H1 (cell line): ENCODE measurements at regions not wholly inside any gene's neighbourhood (a gene's known extent, or its start where the extent isn't known, plus 50 kb on each side); places are given as distances from the start of the nearest gene placed in this dataset.

ENCODE experiments used
- CTCF ChIA-PET: fragments of 300-600 bp; sonication (Branson Sonifier 250); formaldehyde crosslinking; loops from one replicate; lab custom pipeline; 2021; ENCODE audit not compliant: partially characterized antibody; lab: Charles Lee
- POLR2A ChIA-PET: fragments of 300-600 bp; sonication (Branson Sonifier 250); formaldehyde crosslinking; loops from one replicate; lab custom pipeline; 2021; ENCODE audit warnings: inconsistent platforms; ENCODE audit not compliant: partially characterized antibody; lab: Charles Lee
- DNase-seq, 2 experiments: peaks; one replicate each; pipeline versions ENCODE4 v3.0.0 to v3.0.0-alpha.2; 2010 to 2022; ENCODE audit warnings: low spot score in 2 of 2, low read depth in 1 of 2, mixed read lengths in 1 of 2
- FAIRE-seq: peaks from 2 replicates; lab custom pipeline; 2011; peaks lifted over from hg19 to GRCh38; lab: Jason Lieb, UNC
- H2AFZ ChIP-seq: 2 replicates; pipeline ENCODE4 v1.8.1; 2012; ENCODE audit warnings: low read length, inconsistent platforms
- H2AK5ac ChIP-seq: 2 replicates; pipeline ENCODE4 v1.6.1; 2013; ENCODE audit warnings: low read depth, low read length
- H2BK120ac ChIP-seq: replicated peaks from 2 replicates; pipeline ENCODE3; 2013; ENCODE audit warnings: low read depth, low read length, inconsistent platforms
- H2BK12ac ChIP-seq: 2 replicates; pipeline ENCODE4 v1.6.1; 2013; ENCODE audit warnings: low read depth, low read length
- H2BK15ac ChIP-seq: 2 replicates; pipeline ENCODE4 v1.6.1; 2013; ENCODE audit warnings: low read length
- H2BK20ac ChIP-seq: 2 replicates; pipeline ENCODE4 v1.6.1; 2013; ENCODE audit warnings: low read length
- H2BK5ac ChIP-seq: 2 replicates; pipeline ENCODE4 v1.6.1; 2013; ENCODE audit warnings: low read depth, low read length
- H3K14ac ChIP-seq: 2 replicates; pipeline ENCODE4 v1.6.1; 2013; ENCODE audit warnings: inconsistent platforms; ENCODE audit not compliant: insufficient read length
- H3K18ac ChIP-seq: 2 replicates; pipeline ENCODE4 v1.6.1; 2013; ENCODE audit warnings: low read length; ENCODE audit errors: extremely low read depth
- H3K23ac ChIP-seq: 2 replicates; pipeline ENCODE4 v1.6.1; 2013; ENCODE audit warnings: inconsistent platforms; ENCODE audit not compliant: insufficient read length
- H3K23me2 ChIP-seq: 2 replicates; pipeline ENCODE4 v1.6.1; 2013; ENCODE audit warnings: low read depth, low read length
- H3K27ac ChIP-seq: 2 replicates; pipeline ENCODE4 v1.6.1; 2011; ENCODE audit warnings: low read depth, low read length, inconsistent platforms
- H3K27me3 ChIP-seq, 4 experiments: replicated peaks in 1 of 4; 1 replicate in 1 of 4; 2 replicates in 3 of 4; pipeline versions ENCODE4 v1.6.1 to v1.8.1; 2011 to 2013; ENCODE audit warnings: low read length in 3 of 4, mild to moderate bottlenecking in 3 of 4, inconsistent platforms in 2 of 4, mixed read lengths in 2 of 4, moderate library complexity in 1 of 4; ENCODE audit not compliant: control insufficient read depth in 3 of 4, insufficient read depth in 3 of 4; ENCODE audit errors: extremely low read depth in 1 of 4
- H3K36me3 ChIP-seq, 4 experiments: 2 replicates each; pipeline versions ENCODE4 v1.6.1 to v1.8.1; 2011 to 2013; ENCODE audit warnings: mild to moderate bottlenecking in 4 of 4, low read length in 3 of 4, moderate library complexity in 2 of 4, control low read depth in 1 of 4, inconsistent platforms in 1 of 4; ENCODE audit not compliant: insufficient read depth in 4 of 4, control insufficient read depth in 2 of 4
- H3K4ac ChIP-seq: replicated peaks from 2 replicates; pipeline ENCODE3; 2013; ENCODE audit warnings: low read length, low read depth, mixed read lengths, inconsistent platforms; ENCODE audit not compliant: insufficient read length
- H3K4me1 ChIP-seq, 4 experiments: replicated peaks in 1 of 4; 1 replicate in 1 of 4; 2 replicates in 3 of 4; pipeline versions ENCODE4 v1.6.1 to v1.8.1; 2011 to 2013; ENCODE audit warnings: low read length in 3 of 4, inconsistent platforms in 2 of 4, mixed read lengths in 1 of 4; ENCODE audit not compliant: insufficient read depth in 4 of 4, control insufficient read depth in 3 of 4
- H3K4me2 ChIP-seq, 2 experiments: 2 replicates each; pipeline versions ENCODE4 v1.6.1 to v1.8.1; 2011 to 2013; ENCODE audit warnings: low read depth in 2 of 2, low read length in 2 of 2, control low read depth in 1 of 2, inconsistent platforms in 1 of 2, mild to moderate bottlenecking in 1 of 2; ENCODE audit not compliant: insufficient read depth in 1 of 2
- H3K4me3 ChIP-seq, 4 experiments: fragments of 200-600, 300-600 bp in 1 of 4; sonication (generic), shearing (Covaris generic), sonication (Bioruptor Twin) in 1 of 4; 2 replicates each; pipeline versions ENCODE4 v1.5.1 to v1.8.1; 2011 to 2016; ENCODE audit warnings: low read length in 4 of 4, low read depth in 3 of 4, control low read depth in 2 of 4, inconsistent platforms in 2 of 4, mild to moderate bottlenecking in 2 of 4, mixed read lengths in 1 of 4, moderate library complexity in 1 of 4; ENCODE audit not compliant: insufficient read depth in 2 of 4; ENCODE audit errors: extremely low read depth in 1 of 4
- H3K56ac ChIP-seq: replicated peaks from 2 replicates; pipeline ENCODE3; 2013; ENCODE audit warnings: low read depth, mild to moderate bottlenecking, mixed read lengths, low read length, inconsistent platforms; ENCODE audit not compliant: insufficient read length
- H3K79me1 ChIP-seq: 2 replicates; pipeline ENCODE4 v1.6.1; 2013; ENCODE audit warnings: low read depth, low read length, control low read depth
- H3K79me2 ChIP-seq, 2 experiments: 2 replicates each; pipeline versions ENCODE4 v1.6.1 to v1.8.1; 2012 to 2013; ENCODE audit warnings: low read length in 2 of 2, mild to moderate bottlenecking in 2 of 2, inconsistent platforms in 1 of 2; ENCODE audit not compliant: insufficient read depth in 2 of 2, control insufficient read depth in 1 of 2
- H3K9ac ChIP-seq, 4 experiments: replicated peaks in 1 of 4; 1 replicate in 1 of 4; 2 replicates in 3 of 4; pipeline versions ENCODE4 v1.6.1 to v1.8.1; 2011 to 2013; ENCODE audit warnings: low read depth in 3 of 4, low read length in 3 of 4, control low read depth in 2 of 4, mild to moderate bottlenecking in 2 of 4, moderate library complexity in 2 of 4, inconsistent platforms in 1 of 4; ENCODE audit errors: extremely low read depth in 1 of 4
- H3K9me3 ChIP-seq, 2 experiments: 2 replicates each; pipeline versions ENCODE4 v1.6.1 to v1.8.1; 2012 to 2013; ENCODE audit warnings: mild to moderate bottlenecking in 2 of 2, moderate library complexity in 2 of 2, control low read depth in 1 of 2, inconsistent platforms in 1 of 2, low read depth in 1 of 2, low read length in 1 of 2, mixed read lengths in 1 of 2; ENCODE audit not compliant: insufficient read depth in 2 of 2
- H4K20me1 ChIP-seq, 2 experiments: replicated peaks in 1 of 2; 2 replicates each; pipeline versions ENCODE3 to v1.8.1; 2011 to 2013; ENCODE audit warnings: inconsistent platforms in 2 of 2, low read length in 2 of 2, mild to moderate bottlenecking in 1 of 2; ENCODE audit not compliant: insufficient read depth in 2 of 2, control insufficient read depth in 1 of 2
- H4K5ac ChIP-seq: 2 replicates; pipeline ENCODE4 v1.6.1; 2013; ENCODE audit warnings: low read length, low read depth, mixed read lengths, inconsistent platforms; ENCODE audit not compliant: insufficient read length
- H4K8ac ChIP-seq: 2 replicates; pipeline ENCODE4 v1.8.0; 2013; ENCODE audit warnings: mild to moderate bottlenecking, moderate library complexity, low read length, inconsistent platforms; ENCODE audit not compliant: insufficient read depth; ENCODE audit errors: extremely low read depth
- H4K91ac ChIP-seq: replicated peaks from 2 replicates; pipeline ENCODE3; 2013; ENCODE audit warnings: low read length, mixed read lengths, inconsistent platforms; ENCODE audit not compliant: insufficient read length
- BCL11A ChIP-seq, 2 experiments: IDR thresholded peaks; one replicate each; pipeline ENCODE4 v1.6.1; 2011; ENCODE audit warnings: low read depth in 2 of 2, low read length in 2 of 2, mild to moderate bottlenecking in 2 of 2
- CHD2 ChIP-seq: IDR thresholded peaks from 2 replicates; pipeline ENCODE4 v1.6.1; 2012; ENCODE audit warnings: low read length, improper control_type of control experiment
- CTBP2 ChIP-seq: IDR thresholded peaks from 2 replicates; pipeline ENCODE4 v1.7.0; 2011; ENCODE audit warnings: borderline replicate concordance, mild to moderate bottlenecking, moderate library complexity, mixed read lengths, low read length; ENCODE audit not compliant: insufficient read depth, insufficient read length
- HDAC2 ChIP-seq, 2 experiments: fragments of 300-600 bp in 1 of 2; sonication (generic) in 1 of 2; IDR thresholded peaks; 2 replicates each; pipeline ENCODE4 v1.6.1; 2011 to 2012; ENCODE audit warnings: low read depth in 2 of 2, low read length in 2 of 2, mild to moderate bottlenecking in 2 of 2, moderate library complexity in 2 of 2, borderline replicate concordance in 1 of 2, inconsistent platforms in 1 of 2
- KDM1A ChIP-seq: fragments of 200-600, 300-600 bp; sonication (generic); IDR thresholded peaks from 2 replicates; pipeline ENCODE4 v1.7.1; 2016; ENCODE audit warnings: mild to moderate bottlenecking, low read length, borderline replicate concordance
- KDM5A ChIP-seq: fragments of 200-600 bp; IDR thresholded peaks from 2 replicates; pipeline ENCODE4 v1.7.1; 2012; ENCODE audit warnings: mild to moderate bottlenecking, low read length, inconsistent platforms, mixed read lengths
- NANOG ChIP-seq: IDR thresholded peaks from 2 replicates; pipeline ENCODE4 v1.6.1; 2011; ENCODE audit warnings: low read length, low read depth, mild to moderate bottlenecking, inconsistent platforms; ENCODE audit not compliant: insufficient read depth, poor library complexity, severe bottlenecking
- POU5F1 ChIP-seq: IDR thresholded peaks from 2 replicates; pipeline ENCODE4 v1.6.1; 2011; ENCODE audit warnings: low read depth, mild to moderate bottlenecking, low read length, moderate library complexity
- SUZ12 ChIP-seq: fragments of 200-600 bp; sonication (generic); IDR thresholded peaks from 2 replicates; pipeline ENCODE4 v1.6.1; 2012; ENCODE audit warnings: mild to moderate bottlenecking, inconsistent platforms, low read length, moderate library complexity, mixed read lengths
- TAF7 ChIP-seq: optimal IDR thresholded peaks from 2 replicates; pipeline ENCODE3; 2011; ENCODE audit warnings: low read depth, mild to moderate bottlenecking, inconsistent platforms, low read length, moderate library complexity, borderline replicate concordance
- TCF12 ChIP-seq: IDR thresholded peaks from 2 replicates; pipeline ENCODE4 v1.6.1; 2011; ENCODE audit warnings: low read depth, mild to moderate bottlenecking, low read length
- TEAD4 ChIP-seq: IDR thresholded peaks from 2 replicates; pipeline ENCODE4 v1.6.1; 2012; ENCODE audit warnings: low read depth, low read length, inconsistent platforms, mixed read lengths
- WGBS, 2 experiments: shearing (Covaris generic) in 1 of 2; methylation state at CpG; one replicate each; pipeline versions ENCODE4 v1.1.6 to v1.1.7; 2013 to 2015; ENCODE audit warnings: low lambda C conversion rate in 2 of 2, mixed read lengths in 2 of 2, inconsistent platforms in 1 of 2, low coverage in 1 of 2, missing lambda C conversion rate in 1 of 2; ENCODE audit not compliant: insufficient replicate concordance in 2 of 2, insufficient coverage in 1 of 2, insufficient read length in 1 of 2; ENCODE audit errors: extremely low coverage in 1 of 2, missing lambda C conversion rate in 1 of 2; 5-methylcytosine and 5-hydroxymethylcytosine counted together
- TF ChIP-seq, protein P1 (sequence below): IDR thresholded peaks from 2 replicates; pipeline ENCODE4 v1.6.1; 2011; ENCODE audit warnings: low read length, improper control_type of control experiment

DNA sequence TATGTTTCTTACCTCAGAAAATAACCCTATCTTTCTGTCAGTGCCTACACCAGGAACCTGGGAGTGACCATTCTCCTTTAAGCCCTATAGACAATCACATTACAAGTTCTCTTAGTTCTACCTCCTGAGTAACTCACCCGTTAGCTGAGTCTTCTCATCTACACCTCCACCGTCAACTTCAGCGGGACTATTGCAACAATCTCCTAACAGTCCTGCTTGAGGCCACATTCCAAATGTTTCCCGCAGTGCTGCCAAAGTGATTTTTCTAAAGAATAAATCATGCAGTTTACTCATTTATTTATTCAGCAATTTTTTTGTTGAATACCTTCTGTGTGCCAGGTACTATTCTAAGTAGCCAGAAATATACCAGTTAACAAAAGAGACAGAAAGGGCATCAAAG, 285.0 kb upstream of the GRIP1 start:
- WGBS, 2 experiments = 94% methylated on average over 4 of the region's 4 CpGs; no CpG with 5 or more reads in 1 of the 2 experiments
- TF ChIP-seq TEAD4 = no peak
- no peak for TF ChIP-seq POU5F1
- no peak for TF ChIP-seq NANOG
- TF ChIP-seq TCF12 = no peak
- no peak for TF ChIP-seq CTBP2
- TF ChIP-seq, protein P1, sequence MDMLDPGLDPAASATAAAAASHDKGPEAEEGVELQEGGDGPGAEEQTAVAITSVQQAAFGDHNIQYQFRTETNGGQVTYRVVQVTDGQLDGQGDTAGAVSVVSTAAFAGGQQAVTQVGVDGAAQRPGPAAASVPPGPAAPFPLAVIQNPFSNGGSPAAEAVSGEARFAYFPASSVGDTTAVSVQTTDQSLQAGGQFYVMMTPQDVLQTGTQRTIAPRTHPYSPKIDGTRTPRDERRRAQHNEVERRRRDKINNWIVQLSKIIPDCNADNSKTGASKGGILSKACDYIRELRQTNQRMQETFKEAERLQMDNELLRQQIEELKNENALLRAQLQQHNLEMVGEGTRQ = no peak
- no peak for TF ChIP-seq CHD2
- TF ChIP-seq BCL11A (IDR thresholded peaks at IDR 0.05; ENCODE audit: low read depth in 2 of 2, low read length in 2 of 2) = no peak
- no peak for TF ChIP-seq KDM5A
- no peak for TF ChIP-seq HDAC2 (IDR thresholded peaks at IDR 0.05; ENCODE audit: borderline replicate concordance in 1 of 2, low read depth in 2 of 2, low read length in 2 of 2)
- no peak for TF ChIP-seq SUZ12
- no peak for TF ChIP-seq KDM1A
- TF ChIP-seq TAF7 = no peak

More for the DNA sequence above, 285.0 kb upstream of the GRIP1 start:
- Histone ChIP-seq H4K5ac (no peak overlapping the region), H3K9me3 (no peaks in the 10 kb centered on the region), H3K9ac (no peak overlapping the region), H3K4ac (no peak overlapping the region), H2BK5ac (no peak overlapping the region), H2BK120ac (no peak overlapping the region), H4K8ac (no peak overlapping the region), H2AFZ (no peak overlapping the region), H2BK12ac (no peak overlapping the region), H3K79me1 (no peaks in the 10 kb centered on the region), H2BK20ac (no peak overlapping the region), H3K4me1 (peaks cover 0 to 3% (median under 1%) of the 10 kb centered on the region in 4 experiments; a peak in 2 of 7 replicates), H3K4me3 (no peak overlapping the region), H2AK5ac (no peak overlapping the region), H3K27ac (no peak overlapping the region), H3K27me3 (no peaks in the 10 kb centered on the region), H4K20me1 (no peaks in the 10 kb centered on the region), H3K56ac (no peak overlapping the region), H3K4me2 (no peak overlapping the region), H2BK15ac (no peak overlapping the region), H3K23ac (no peak overlapping the region), H3K23me2 (no peaks in the 10 kb centered on the region; the same call in 1 of the 2 replicates), H4K91ac (no peak overlapping the region), H3K14ac (no peak overlapping the region), H3K36me3 (no peaks in the 10 kb centered on the region), H3K18ac (no peak overlapping the region), H3K79me2 (0 out of 4 replicates have a peak, but pooled peaks cover 0 to 5% of the 10 kb centered on the region in 2 experiments)
- ChIA-PET POLR2A (no interaction called here), CTCF (interaction anchor here (0.8 to 1.9 kb wide), 2 partner anchors 21 to 258 kb away, joined by 3 to 6 read pairs; no protein-coding TSS in a partner anchor)
- FAIRE-seq (no peak), DNase-seq (no peak)
